ENCODE measurements at regions not wholly inside any gene's neighbourhood (a gene's known extent, or its start where the extent isn't known, plus 50 kb on each side); places are given as distances from the start of the nearest gene placed in this dataset.
A peak's percentile ranks its signal among the peaks of the same experiment; 100 is the strongest.

DNA sequence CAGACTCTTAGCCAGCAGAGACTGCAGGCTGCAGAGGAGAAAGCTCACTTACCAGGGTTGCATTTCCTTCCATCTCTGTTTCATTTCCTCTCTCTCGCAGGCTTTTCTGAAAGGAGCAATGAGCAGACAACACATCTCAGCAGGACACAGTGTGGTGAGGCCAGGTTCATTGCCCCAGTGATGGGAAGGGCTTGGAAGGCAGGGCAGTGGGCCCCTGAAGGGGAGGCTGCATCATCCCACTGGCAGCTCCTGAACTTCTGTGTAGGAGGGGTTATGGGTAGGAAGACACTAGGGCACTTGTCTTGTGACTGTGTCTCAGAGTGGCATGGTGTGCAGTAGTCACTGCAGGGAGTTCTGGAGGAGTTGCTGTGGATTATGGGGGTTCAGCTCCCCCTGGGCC lies 246.8 kb downstream of the QKI start:
- POLR2A ChIA-PET = no interaction called here
- BruUV-seq (replicated peaks) = no TSS peak
- H3K36me3 Mint-ChIP-seq (ENCODE audit: insufficient read depth, unreplicated experiment) = no peaks in the 10 kb centered on the region
- intact Hi-C loops (cut with micrococcal nuclease) = no loop called here
- no peaks in the 10 kb centered on the region for H3K9me3 Mint-ChIP-seq (ENCODE audit: unreplicated experiment)
- TF ChIP-seq, protein P1, sequence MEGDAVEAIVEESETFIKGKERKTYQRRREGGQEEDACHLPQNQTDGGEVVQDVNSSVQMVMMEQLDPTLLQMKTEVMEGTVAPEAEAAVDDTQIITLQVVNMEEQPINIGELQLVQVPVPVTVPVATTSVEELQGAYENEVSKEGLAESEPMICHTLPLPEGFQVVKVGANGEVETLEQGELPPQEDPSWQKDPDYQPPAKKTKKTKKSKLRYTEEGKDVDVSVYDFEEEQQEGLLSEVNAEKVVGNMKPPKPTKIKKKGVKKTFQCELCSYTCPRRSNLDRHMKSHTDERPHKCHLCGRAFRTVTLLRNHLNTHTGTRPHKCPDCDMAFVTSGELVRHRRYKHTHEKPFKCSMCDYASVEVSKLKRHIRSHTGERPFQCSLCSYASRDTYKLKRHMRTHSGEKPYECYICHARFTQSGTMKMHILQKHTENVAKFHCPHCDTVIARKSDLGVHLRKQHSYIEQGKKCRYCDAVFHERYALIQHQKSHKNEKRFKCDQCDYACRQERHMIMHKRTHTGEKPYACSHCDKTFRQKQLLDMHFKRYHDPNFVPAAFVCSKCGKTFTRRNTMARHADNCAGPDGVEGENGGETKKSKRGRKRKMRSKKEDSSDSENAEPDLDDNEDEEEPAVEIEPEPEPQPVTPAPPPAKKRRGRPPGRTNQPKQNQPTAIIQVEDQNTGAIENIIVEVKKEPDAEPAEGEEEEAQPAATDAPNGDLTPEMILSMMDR (IDR thresholded peaks at IDR 0.05; ENCODE audit: unreplicated experiment) = no peak
- H3K4me3 Mint-ChIP-seq (ENCODE audit: unreplicated experiment) = no peak overlapping the region
- CTCF ChIA-PET = interaction anchor here (1.3 kb wide), 1 partner anchor 19 kb away, joined by 3 read pairs; no protein-coding TSS in a partner anchor
- no peaks in the 10 kb centered on the region for H3K27me3 Mint-ChIP-seq (ENCODE audit: insufficient read depth, unreplicated experiment)
- DNase-seq (ENCODE audit: unreplicated experiment) = no peak
- no peak overlapping the region for H3K27ac Mint-ChIP-seq (ENCODE audit: low read depth, unreplicated experiment)
- H3K4me1 Mint-ChIP-seq (ENCODE audit: insufficient read depth, unreplicated experiment) = no peaks in the 10 kb centered on the region

DNA sequence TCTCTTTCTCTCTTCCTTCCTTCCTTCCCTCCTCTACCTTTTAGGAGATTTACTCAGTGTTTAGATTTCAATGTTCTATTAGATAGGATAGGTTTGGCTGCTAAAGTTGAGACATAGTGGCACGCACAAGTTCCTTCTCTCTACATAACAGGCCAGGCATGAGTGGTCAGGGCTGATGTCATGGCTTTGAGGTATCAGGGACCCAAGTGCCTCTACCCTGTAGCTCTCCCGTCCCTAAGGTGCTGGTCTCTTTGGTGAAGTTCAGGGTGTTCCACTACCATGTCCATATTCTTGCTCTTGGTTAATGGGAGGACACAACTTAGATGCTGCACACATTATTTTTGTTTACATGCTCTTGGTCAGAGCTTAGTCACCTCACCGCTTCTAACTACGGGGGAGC lies 245.3 kb downstream of the QKI start:
- CTCF ChIA-PET = no interaction called here
- no TSS peak for BruUV-seq (replicated peaks)
- H3K9me3 Mint-ChIP-seq (ENCODE audit: unreplicated experiment) = no peaks in the 10 kb centered on the region

DNA sequence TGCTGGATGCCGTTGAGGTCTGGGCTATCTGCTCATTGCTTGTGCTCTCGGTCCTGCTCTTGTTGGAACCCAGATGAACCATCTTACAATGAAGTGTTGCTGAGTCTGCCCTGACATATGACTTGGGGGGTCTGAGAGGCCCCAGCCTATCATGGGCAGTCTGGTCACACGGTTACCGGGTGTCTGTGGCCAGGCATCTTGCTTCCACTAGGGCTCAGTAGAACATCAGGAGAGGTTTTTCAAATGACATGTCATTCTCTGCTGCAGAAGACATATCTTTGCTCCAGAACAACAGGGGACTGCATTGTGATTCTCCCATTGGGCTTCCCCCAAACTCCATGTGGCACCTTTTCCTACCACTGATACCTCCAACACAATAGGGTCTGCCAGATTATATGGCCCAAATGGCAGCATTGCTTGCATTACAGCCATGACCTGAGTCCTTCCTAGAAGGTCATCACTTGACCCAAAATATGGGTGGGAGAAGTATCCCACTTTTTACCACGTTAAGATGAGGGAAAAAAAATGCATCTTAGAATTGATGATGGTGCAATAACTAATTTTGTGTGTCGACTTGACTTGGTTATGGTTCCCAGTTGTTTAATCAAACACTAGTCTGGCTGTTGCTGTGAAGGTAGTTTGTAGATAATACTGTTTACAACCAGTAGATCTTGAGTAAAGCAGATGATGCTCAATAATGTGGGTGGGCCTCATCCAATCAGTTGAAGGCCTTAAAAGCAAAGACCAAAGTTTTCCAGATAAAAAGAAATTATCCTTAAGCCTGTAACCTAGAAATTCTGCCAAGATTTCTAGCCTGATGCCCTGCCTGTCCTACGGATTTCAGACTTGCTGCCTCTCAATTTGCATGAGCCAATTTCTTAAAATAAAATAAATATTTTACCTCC lies 241.0 kb downstream of the QKI start:
- intact Hi-C loops (cut with micrococcal nuclease) = no loop called here
- no peak for DNase-seq (ENCODE audit: unreplicated experiment)
- H3K36me3 Mint-ChIP-seq (ENCODE audit: insufficient read depth, unreplicated experiment) = no peaks in the 10 kb centered on the region
- H3K27me3 Mint-ChIP-seq (ENCODE audit: insufficient read depth, unreplicated experiment) = no peaks in the 10 kb centered on the region
- ChIA-PET CTCF (no interaction called here), POLR2A (no interaction called here)
- H3K4me3 Mint-ChIP-seq (ENCODE audit: unreplicated experiment) = no peak overlapping the region
- TF ChIP-seq, protein P1 (IDR thresholded peaks at IDR 0.05; ENCODE audit: unreplicated experiment) = no peak
- H3K9me3 Mint-ChIP-seq (ENCODE audit: unreplicated experiment) = no peaks in the 10 kb centered on the region
- H3K4me1 Mint-ChIP-seq (ENCODE audit: insufficient read depth, unreplicated experiment) = peaks cover 6% of the 10 kb centered on the region
- H3K27ac Mint-ChIP-seq (ENCODE audit: low read depth, unreplicated experiment) = no peak overlapping the region
- BruUV-seq (replicated peaks) = no TSS peak

More for the DNA sequence above, 245.3 kb downstream of the QKI start:
- no peaks in the 10 kb centered on the region for H3K4me1 Mint-ChIP-seq (ENCODE audit: insufficient read depth, unreplicated experiment)
- no peak overlapping the region for H3K27ac Mint-ChIP-seq (ENCODE audit: low read depth, unreplicated experiment)
- intact Hi-C loops (cut with micrococcal nuclease) = no loop called here
- DNase-seq (ENCODE audit: unreplicated experiment) = no peak
- no peaks in the 10 kb centered on the region for H3K27me3 Mint-ChIP-seq (ENCODE audit: insufficient read depth, unreplicated experiment)
- TF ChIP-seq, protein P1 (IDR thresholded peaks at IDR 0.05; ENCODE audit: unreplicated experiment) = no peak
- H3K36me3 Mint-ChIP-seq (ENCODE audit: insufficient read depth, unreplicated experiment) = no peaks in the 10 kb centered on the region
- POLR2A ChIA-PET = no interaction called here
- no peak overlapping the region for H3K4me3 Mint-ChIP-seq (ENCODE audit: unreplicated experiment)

DNA sequence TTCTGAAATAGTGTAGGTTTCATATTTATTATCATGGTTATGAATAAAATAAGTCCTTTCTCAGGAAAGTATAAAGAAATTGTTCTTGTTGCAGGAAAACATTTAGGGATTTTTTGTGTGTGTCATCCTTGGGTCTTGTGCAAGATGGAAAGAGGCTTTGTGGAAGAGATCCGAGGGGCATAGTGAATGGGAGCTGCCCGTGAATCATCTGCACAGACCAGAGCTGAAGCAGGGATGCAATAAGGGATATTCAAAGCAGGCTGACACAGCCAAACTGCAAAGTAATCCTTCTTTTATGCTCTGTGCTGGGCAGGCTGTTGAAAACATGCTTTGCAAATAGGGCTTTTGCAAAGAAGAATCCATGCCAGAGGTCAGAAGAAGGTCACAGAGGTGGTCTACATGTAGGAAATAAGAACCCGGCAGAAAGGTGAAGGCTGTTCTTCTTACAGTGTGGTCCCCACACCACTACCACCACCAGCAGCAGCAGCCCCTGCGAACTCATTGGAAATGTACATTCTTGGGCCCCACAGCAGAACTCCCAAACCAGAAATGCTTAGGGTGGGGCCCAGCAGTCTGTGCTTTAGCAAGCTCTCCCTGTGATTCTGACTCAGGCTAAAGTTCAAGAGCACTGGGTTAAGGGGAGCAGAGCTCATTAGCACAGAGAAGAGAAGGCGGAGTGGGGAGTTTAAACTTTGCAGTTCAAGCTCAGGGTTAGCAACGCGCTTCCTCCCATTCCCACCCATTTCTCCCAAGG lies 237.6 kb downstream of the QKI start:
- Mint-ChIP-seq H3K4me1 (ENCODE audit: insufficient read depth, unreplicated experiment) (peaks cover 6% of the 10 kb centered on the region), H3K4me3 (ENCODE audit: unreplicated experiment) (no peak overlapping the region), H3K9me3 (ENCODE audit: unreplicated experiment) (no peaks in the 10 kb centered on the region), H3K27me3 (ENCODE audit: insufficient read depth, unreplicated experiment) (no peaks in the 10 kb centered on the region), H3K36me3 (ENCODE audit: insufficient read depth, unreplicated experiment) (no peaks in the 10 kb centered on the region), H3K27ac (ENCODE audit: low read depth, unreplicated experiment) (no peak overlapping the region)
- DNase-seq (ENCODE audit: unreplicated experiment) = peak; percentile 48
- intact Hi-C loops (cut with micrococcal nuclease) = no loop called here
- BruUV-seq (replicated peaks) = no TSS peak
- ChIA-PET CTCF (interaction anchor here (0.6 kb wide), 3 partner anchors 64 to 228 kb away, joined by 3 read pairs; no protein-coding TSS in a partner anchor), POLR2A (no interaction called here)
- TF ChIP-seq, protein P1 (IDR thresholded peaks at IDR 0.05; ENCODE audit: unreplicated experiment) = no peak
